H1 (cell line): ENCODE measurements at regions not wholly inside any gene's neighbourhood (a gene's known extent, or its start where the extent isn't known, plus 50 kb on each side); places are given as distances from the start of the nearest gene placed in this dataset.

Experiments
- CTCF ChIA-PET: fragments of 300-600 bp; sonication (Branson Sonifier 250); formaldehyde crosslinking; loops from one replicate; lab custom pipeline; 2021; ENCODE audit not compliant: partially characterized antibody; lab: Charles Lee
- POLR2A ChIA-PET: fragments of 300-600 bp; sonication (Branson Sonifier 250); formaldehyde crosslinking; loops from one replicate; lab custom pipeline; 2021; ENCODE audit warnings: inconsistent platforms; ENCODE audit not compliant: partially characterized antibody; lab: Charles Lee
- DNase-seq, 2 experiments: peaks; one replicate each; pipeline versions ENCODE4 v3.0.0 to v3.0.0-alpha.2; 2010 to 2022; ENCODE audit warnings: low spot score in 2 of 2, low read depth in 1 of 2, mixed read lengths in 1 of 2
- FAIRE-seq: peaks from 2 replicates; lab custom pipeline; 2011; peaks lifted over from hg19 to GRCh38; lab: Jason Lieb, UNC
- H2AFZ ChIP-seq: 2 replicates; pipeline ENCODE4 v1.8.1; 2012; ENCODE audit warnings: low read length, inconsistent platforms
- H2AK5ac ChIP-seq: 2 replicates; pipeline ENCODE4 v1.6.1; 2013; ENCODE audit warnings: low read depth, low read length
- H2BK120ac ChIP-seq: replicated peaks from 2 replicates; pipeline ENCODE3; 2013; ENCODE audit warnings: low read depth, low read length, inconsistent platforms
- H2BK12ac ChIP-seq: 2 replicates; pipeline ENCODE4 v1.6.1; 2013; ENCODE audit warnings: low read depth, low read length
- H2BK15ac ChIP-seq: 2 replicates; pipeline ENCODE4 v1.6.1; 2013; ENCODE audit warnings: low read length
- H2BK20ac ChIP-seq: 2 replicates; pipeline ENCODE4 v1.6.1; 2013; ENCODE audit warnings: low read length
- H2BK5ac ChIP-seq: 2 replicates; pipeline ENCODE4 v1.6.1; 2013; ENCODE audit warnings: low read depth, low read length
- H3K14ac ChIP-seq: 2 replicates; pipeline ENCODE4 v1.6.1; 2013; ENCODE audit warnings: inconsistent platforms; ENCODE audit not compliant: insufficient read length
- H3K18ac ChIP-seq: 2 replicates; pipeline ENCODE4 v1.6.1; 2013; ENCODE audit warnings: low read length; ENCODE audit errors: extremely low read depth
- H3K23ac ChIP-seq: 2 replicates; pipeline ENCODE4 v1.6.1; 2013; ENCODE audit warnings: inconsistent platforms; ENCODE audit not compliant: insufficient read length
- H3K23me2 ChIP-seq: 2 replicates; pipeline ENCODE4 v1.6.1; 2013; ENCODE audit warnings: low read depth, low read length
- H3K27ac ChIP-seq: 2 replicates; pipeline ENCODE4 v1.6.1; 2011; ENCODE audit warnings: low read depth, low read length, inconsistent platforms
- H3K27me3 ChIP-seq, 4 experiments: replicated peaks in 1 of 4; 1 replicate in 1 of 4; 2 replicates in 3 of 4; pipeline versions ENCODE4 v1.6.1 to v1.8.1; 2011 to 2013; ENCODE audit warnings: low read length in 3 of 4, mild to moderate bottlenecking in 3 of 4, inconsistent platforms in 2 of 4, mixed read lengths in 2 of 4, moderate library complexity in 1 of 4; ENCODE audit not compliant: control insufficient read depth in 3 of 4, insufficient read depth in 3 of 4; ENCODE audit errors: extremely low read depth in 1 of 4
- H3K36me3 ChIP-seq, 4 experiments: 2 replicates each; pipeline versions ENCODE4 v1.6.1 to v1.8.1; 2011 to 2013; ENCODE audit warnings: mild to moderate bottlenecking in 4 of 4, low read length in 3 of 4, moderate library complexity in 2 of 4, control low read depth in 1 of 4, inconsistent platforms in 1 of 4; ENCODE audit not compliant: insufficient read depth in 4 of 4, control insufficient read depth in 2 of 4
- H3K4ac ChIP-seq: replicated peaks from 2 replicates; pipeline ENCODE3; 2013; ENCODE audit warnings: low read length, low read depth, mixed read lengths, inconsistent platforms; ENCODE audit not compliant: insufficient read length
- H3K4me1 ChIP-seq, 4 experiments: replicated peaks in 1 of 4; 1 replicate in 1 of 4; 2 replicates in 3 of 4; pipeline versions ENCODE4 v1.6.1 to v1.8.1; 2011 to 2013; ENCODE audit warnings: low read length in 3 of 4, inconsistent platforms in 2 of 4, mixed read lengths in 1 of 4; ENCODE audit not compliant: insufficient read depth in 4 of 4, control insufficient read depth in 3 of 4
- H3K4me2 ChIP-seq, 2 experiments: 2 replicates each; pipeline versions ENCODE4 v1.6.1 to v1.8.1; 2011 to 2013; ENCODE audit warnings: low read depth in 2 of 2, low read length in 2 of 2, control low read depth in 1 of 2, inconsistent platforms in 1 of 2, mild to moderate bottlenecking in 1 of 2; ENCODE audit not compliant: insufficient read depth in 1 of 2
- H3K4me3 ChIP-seq, 4 experiments: fragments of 200-600, 300-600 bp in 1 of 4; sonication (generic), shearing (Covaris generic), sonication (Bioruptor Twin) in 1 of 4; 2 replicates each; pipeline versions ENCODE4 v1.5.1 to v1.8.1; 2011 to 2016; ENCODE audit warnings: low read length in 4 of 4, low read depth in 3 of 4, control low read depth in 2 of 4, inconsistent platforms in 2 of 4, mild to moderate bottlenecking in 2 of 4, mixed read lengths in 1 of 4, moderate library complexity in 1 of 4; ENCODE audit not compliant: insufficient read depth in 2 of 4; ENCODE audit errors: extremely low read depth in 1 of 4
- H3K56ac ChIP-seq: replicated peaks from 2 replicates; pipeline ENCODE3; 2013; ENCODE audit warnings: low read depth, mild to moderate bottlenecking, mixed read lengths, low read length, inconsistent platforms; ENCODE audit not compliant: insufficient read length
- H3K79me1 ChIP-seq: 2 replicates; pipeline ENCODE4 v1.6.1; 2013; ENCODE audit warnings: low read depth, low read length, control low read depth
- H3K79me2 ChIP-seq, 2 experiments: 2 replicates each; pipeline versions ENCODE4 v1.6.1 to v1.8.1; 2012 to 2013; ENCODE audit warnings: low read length in 2 of 2, mild to moderate bottlenecking in 2 of 2, inconsistent platforms in 1 of 2; ENCODE audit not compliant: insufficient read depth in 2 of 2, control insufficient read depth in 1 of 2
- H3K9ac ChIP-seq, 4 experiments: replicated peaks in 1 of 4; 1 replicate in 1 of 4; 2 replicates in 3 of 4; pipeline versions ENCODE4 v1.6.1 to v1.8.1; 2011 to 2013; ENCODE audit warnings: low read depth in 3 of 4, low read length in 3 of 4, control low read depth in 2 of 4, mild to moderate bottlenecking in 2 of 4, moderate library complexity in 2 of 4, inconsistent platforms in 1 of 4; ENCODE audit errors: extremely low read depth in 1 of 4
- H3K9me3 ChIP-seq, 2 experiments: 2 replicates each; pipeline versions ENCODE4 v1.6.1 to v1.8.1; 2012 to 2013; ENCODE audit warnings: mild to moderate bottlenecking in 2 of 2, moderate library complexity in 2 of 2, control low read depth in 1 of 2, inconsistent platforms in 1 of 2, low read depth in 1 of 2, low read length in 1 of 2, mixed read lengths in 1 of 2; ENCODE audit not compliant: insufficient read depth in 2 of 2
- H4K20me1 ChIP-seq, 2 experiments: replicated peaks in 1 of 2; 2 replicates each; pipeline versions ENCODE3 to v1.8.1; 2011 to 2013; ENCODE audit warnings: inconsistent platforms in 2 of 2, low read length in 2 of 2, mild to moderate bottlenecking in 1 of 2; ENCODE audit not compliant: insufficient read depth in 2 of 2, control insufficient read depth in 1 of 2
- H4K5ac ChIP-seq: 2 replicates; pipeline ENCODE4 v1.6.1; 2013; ENCODE audit warnings: low read length, low read depth, mixed read lengths, inconsistent platforms; ENCODE audit not compliant: insufficient read length
- H4K8ac ChIP-seq: 2 replicates; pipeline ENCODE4 v1.8.0; 2013; ENCODE audit warnings: mild to moderate bottlenecking, moderate library complexity, low read length, inconsistent platforms; ENCODE audit not compliant: insufficient read depth; ENCODE audit errors: extremely low read depth
- H4K91ac ChIP-seq: replicated peaks from 2 replicates; pipeline ENCODE3; 2013; ENCODE audit warnings: low read length, mixed read lengths, inconsistent platforms; ENCODE audit not compliant: insufficient read length
- GABPA ChIP-seq: IDR thresholded peaks from 2 replicates; pipeline ENCODE4 v1.6.1; 2011; ENCODE audit warnings: mild to moderate bottlenecking, low read length, moderate library complexity, borderline replicate concordance; ENCODE audit not compliant: insufficient read depth
- NRF1 ChIP-seq: IDR thresholded peaks from 2 replicates; pipeline ENCODE4 v1.6.1; 2011; ENCODE audit warnings: mild to moderate bottlenecking, low read depth, low read length, improper control_type of control experiment
- POU5F1 ChIP-seq: IDR thresholded peaks from 2 replicates; pipeline ENCODE4 v1.6.1; 2011; ENCODE audit warnings: low read depth, mild to moderate bottlenecking, low read length, moderate library complexity
- SAP30 ChIP-seq: fragments of 300-600 bp; sonication (generic); IDR thresholded peaks from 2 replicates; pipeline ENCODE4 v1.7.1; 2012; ENCODE audit warnings: low read length, moderate library complexity, mild to moderate bottlenecking, inconsistent platforms; ENCODE audit not compliant: insufficient read depth, insufficient replicate concordance
- SIX5 ChIP-seq: IDR thresholded peaks from 2 replicates; pipeline ENCODE4 v1.6.1; 2011; ENCODE audit warnings: mild to moderate bottlenecking, low read depth, low read length
- SP1 ChIP-seq: IDR thresholded peaks from 2 replicates; pipeline ENCODE4 v1.6.1; 2011; ENCODE audit warnings: low read depth, low read length
- YY1 ChIP-seq: IDR thresholded peaks from 2 replicates; pipeline ENCODE4 v1.6.1; 2011; ENCODE audit warnings: low read depth, mild to moderate bottlenecking, low read length
- WGBS, 2 experiments: shearing (Covaris generic) in 1 of 2; methylation state at CpG; one replicate each; pipeline versions ENCODE4 v1.1.6 to v1.1.7; 2013 to 2015; ENCODE audit warnings: low lambda C conversion rate in 2 of 2, mixed read lengths in 2 of 2, inconsistent platforms in 1 of 2, low coverage in 1 of 2, missing lambda C conversion rate in 1 of 2; ENCODE audit not compliant: insufficient replicate concordance in 2 of 2, insufficient coverage in 1 of 2, insufficient read length in 1 of 2; ENCODE audit errors: extremely low coverage in 1 of 2, missing lambda C conversion rate in 1 of 2; 5-methylcytosine and 5-hydroxymethylcytosine counted together

- H3K4me2 ChIP-seq, result no peak overlapping the region
- no peak overlapping the region for H2BK12ac ChIP-seq
- no peak overlapping the region for H2BK120ac ChIP-seq
- no peaks in the 10 kb centered on the region; the same call in 1 of the 2 replicates for H3K23me2 ChIP-seq
- no peak overlapping the region for H3K4ac ChIP-seq
- no peak overlapping the region for H3K23ac ChIP-seq
- no peak overlapping the region for H2BK15ac ChIP-seq
- H2AFZ ChIP-seq, result no peak overlapping the region
- no peak overlapping the region for H3K56ac ChIP-seq
- H3K18ac ChIP-seq, result no peak overlapping the region
- H4K8ac ChIP-seq, result no peak overlapping the region
- H3K27me3 ChIP-seq, result no peaks in the 10 kb centered on the region; a peak in 2 of 7 replicates
- H2BK20ac ChIP-seq, result no peak overlapping the region
- no peak overlapping the region for H2AK5ac ChIP-seq
- H3K36me3 ChIP-seq, result no peaks in the 10 kb centered on the region
- H3K14ac ChIP-seq, result no peak overlapping the region
- H3K79me1 ChIP-seq, result no peaks in the 10 kb centered on the region
- H3K27ac ChIP-seq, result no peak overlapping the region
- H3K4me1 ChIP-seq, result peaks cover 0 to 3% (median under 1%) of the 10 kb centered on the region in 4 experiments; a peak in 2 of 7 replicates
- H4K20me1 ChIP-seq, result no peaks in the 10 kb centered on the region
- H3K4me3 ChIP-seq, result no peak overlapping the region
- H2BK5ac ChIP-seq, result no peak overlapping the region
- peaks cover 0 to 2% of the 10 kb centered on the region in 2 experiments; a peak in 1 of 4 replicates for H3K9me3 ChIP-seq
- ChIA-PET POLR2A (no interaction called here), CTCF (interaction anchor here (1.1 to 4.0 kb wide), 5 partner anchors 10 to 241 kb away, joined by 3 to 18 read pairs (median 7); no protein-coding TSS in a partner anchor)
- H3K79me2 ChIP-seq, result no peaks in the 10 kb centered on the region
- WGBS, 2 experiments, result 96% methylated on average over 5 of the region's 5 CpGs; no CpG with 5 or more reads in 1 of the 2 experiments
- H4K5ac ChIP-seq, result no peak overlapping the region
- DNase-seq (no peak), FAIRE-seq (no peak)
- H3K9ac ChIP-seq, result no peak overlapping the region
- TF ChIP-seq SIX5, result no peak
- no peak for TF ChIP-seq SAP30
- TF ChIP-seq NRF1, result no peak
- TF ChIP-seq GABPA, result no peak
- no peak for TF ChIP-seq YY1
- TF ChIP-seq POU5F1, result no peak
- no peak for TF ChIP-seq SP1
- no peak overlapping the region for H4K91ac ChIP-seq
Observed at GRCh38 chr10:124235232-124235631, 141.8 kb upstream of the CHST15 start.
